GM10248 (cell line): ENCODE measurements at regions not wholly inside any gene's neighbourhood (a gene's known extent, or its start where the extent isn't known, plus 50 kb on each side); places are given as distances from the start of the nearest gene placed in this dataset.

Source experiments
- CTCF ChIA-PET: fragments of 300-600 bp; sonication (Branson Sonifier 250); formaldehyde crosslinking; extraction: SDS; loops from one replicate; lab custom pipeline; 2021; ENCODE audit warnings: antibody characterized with exemption; lab: Yijun Ruan, JAX
- POLR2A ChIA-PET: fragments of 350-650 bp; sonication (Branson Sonifier 250); formaldehyde crosslinking; extraction: SDS; loops from one replicate; lab custom pipeline; 2020; ENCODE audit warnings: antibody characterized with exemption; lab: Yijun Ruan, JAX
- DNase-seq: peaks from one replicate; pipeline ENCODE4 v3.0.0; 2012; ENCODE audit errors: extremely low spot score
- TF ChIP-seq, protein P1 (sequence below): IDR thresholded peaks from 2 replicates; pipeline ENCODE4 v1.5.1; 2012; ENCODE audit warnings: mild to moderate bottlenecking, low read depth; ENCODE audit errors: extremely low read depth, missing control alignments, control extremely low read depth

DNA sequence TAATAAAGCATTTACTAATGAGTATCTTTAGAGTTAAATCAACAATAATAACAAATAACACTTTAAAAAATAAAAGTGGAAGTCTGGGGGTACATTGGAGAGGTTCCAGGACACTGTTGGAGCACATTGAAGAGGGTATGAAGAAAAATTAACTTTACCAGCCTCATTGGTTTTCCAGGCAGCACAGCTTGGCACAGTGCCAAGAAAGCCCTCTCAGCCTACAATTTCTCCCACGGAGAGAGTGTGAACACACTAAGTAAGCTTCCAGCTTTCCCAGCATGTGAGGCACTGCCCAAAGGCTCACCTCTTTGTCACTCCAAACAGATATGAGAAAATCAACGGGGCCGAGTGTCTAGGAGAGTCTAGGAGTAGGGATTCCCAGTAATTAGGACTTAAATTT lies 1912.8 kb upstream of the NUDT12 start:
- CTCF ChIA-PET: no interaction called here
- POLR2A ChIA-PET: no interaction called here
- TF ChIP-seq, protein P1, sequence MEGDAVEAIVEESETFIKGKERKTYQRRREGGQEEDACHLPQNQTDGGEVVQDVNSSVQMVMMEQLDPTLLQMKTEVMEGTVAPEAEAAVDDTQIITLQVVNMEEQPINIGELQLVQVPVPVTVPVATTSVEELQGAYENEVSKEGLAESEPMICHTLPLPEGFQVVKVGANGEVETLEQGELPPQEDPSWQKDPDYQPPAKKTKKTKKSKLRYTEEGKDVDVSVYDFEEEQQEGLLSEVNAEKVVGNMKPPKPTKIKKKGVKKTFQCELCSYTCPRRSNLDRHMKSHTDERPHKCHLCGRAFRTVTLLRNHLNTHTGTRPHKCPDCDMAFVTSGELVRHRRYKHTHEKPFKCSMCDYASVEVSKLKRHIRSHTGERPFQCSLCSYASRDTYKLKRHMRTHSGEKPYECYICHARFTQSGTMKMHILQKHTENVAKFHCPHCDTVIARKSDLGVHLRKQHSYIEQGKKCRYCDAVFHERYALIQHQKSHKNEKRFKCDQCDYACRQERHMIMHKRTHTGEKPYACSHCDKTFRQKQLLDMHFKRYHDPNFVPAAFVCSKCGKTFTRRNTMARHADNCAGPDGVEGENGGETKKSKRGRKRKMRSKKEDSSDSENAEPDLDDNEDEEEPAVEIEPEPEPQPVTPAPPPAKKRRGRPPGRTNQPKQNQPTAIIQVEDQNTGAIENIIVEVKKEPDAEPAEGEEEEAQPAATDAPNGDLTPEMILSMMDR: no peak
- no peak for DNase-seq

DNA sequence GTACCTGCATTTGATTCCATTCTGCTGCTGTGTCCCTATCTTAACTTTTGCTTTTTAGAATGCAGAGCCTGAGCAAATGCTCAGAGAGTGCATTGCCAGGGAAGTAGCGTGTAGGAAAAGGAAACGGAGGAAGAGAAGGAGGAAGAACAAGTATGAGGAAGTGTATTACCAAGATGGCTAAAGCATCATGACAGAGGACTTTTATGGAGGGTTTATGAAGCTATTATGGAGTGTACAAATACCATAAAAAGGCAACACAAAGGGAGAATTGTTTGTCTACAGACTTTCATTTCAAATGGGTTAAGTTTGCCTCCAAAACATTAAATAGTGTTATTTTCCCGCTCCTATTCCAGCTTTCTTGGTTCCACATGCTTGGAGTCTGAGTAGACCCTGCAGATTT lies 1899.8 kb upstream of the NUDT12 start:
- DNase-seq: no peak
- TF ChIP-seq, protein P1: no peak
- ChIA-PET CTCF (interaction anchor here (1.0 kb wide), 1 partner anchor 11 kb away, joined by 3 read pairs; no protein-coding TSS in a partner anchor), POLR2A (no interaction called here)

DNA sequence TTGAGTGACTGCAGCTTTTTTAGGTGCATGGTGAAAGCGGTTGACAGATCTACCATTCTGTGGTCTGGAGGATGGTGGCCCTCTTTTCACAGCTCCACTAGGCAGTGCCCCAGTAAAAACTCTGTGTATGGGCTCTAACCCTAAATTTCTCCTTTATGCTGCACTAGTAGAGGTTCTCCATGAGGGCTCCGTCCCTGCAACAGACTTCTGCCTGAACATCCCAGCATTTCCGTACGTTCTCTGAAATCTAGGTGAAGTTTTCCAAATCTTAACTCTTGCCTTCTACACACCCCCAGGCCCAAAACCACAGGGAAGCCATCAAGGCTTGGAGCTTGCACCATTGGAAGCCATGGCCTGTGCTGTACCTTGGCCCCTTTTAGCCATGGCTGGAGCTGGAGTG lies 1898.1 kb upstream of the NUDT12 start:
- CTCF ChIA-PET: no interaction called here
- DNase-seq: no peak
- TF ChIP-seq, protein P1: no peak
- POLR2A ChIA-PET: no interaction called here

DNA sequence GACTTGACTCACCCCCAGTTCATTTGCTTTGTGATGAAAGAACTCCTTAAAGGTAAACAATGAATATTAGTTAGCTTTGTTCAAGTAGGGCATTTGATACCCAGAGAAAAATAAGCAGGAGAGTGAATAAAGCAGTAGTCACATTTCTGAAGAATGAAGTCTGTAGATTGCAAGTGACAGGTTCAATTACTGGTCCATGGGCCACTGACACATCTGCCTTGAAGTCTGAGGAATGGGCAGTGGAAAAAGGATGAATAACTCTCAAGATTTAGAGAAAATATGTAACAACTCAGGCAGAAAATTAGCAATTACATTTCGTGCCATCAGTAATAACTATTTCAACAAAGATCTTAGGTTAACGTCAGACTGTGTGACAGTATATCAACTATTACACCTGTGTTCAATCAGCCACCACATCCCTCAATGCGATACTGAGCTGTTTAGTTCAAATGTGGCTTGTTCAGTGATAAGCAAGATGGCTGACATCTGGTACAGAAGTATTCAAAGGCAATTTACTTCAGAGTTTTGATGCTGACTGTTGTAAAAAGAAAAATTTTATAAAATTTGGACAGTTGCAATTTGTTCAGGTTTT lies 1890.7 kb upstream of the NUDT12 start:
- ChIA-PET CTCF (no interaction called here), POLR2A (no interaction called here)
- no peak for DNase-seq
- TF ChIP-seq, protein P1: no peak

DNA sequence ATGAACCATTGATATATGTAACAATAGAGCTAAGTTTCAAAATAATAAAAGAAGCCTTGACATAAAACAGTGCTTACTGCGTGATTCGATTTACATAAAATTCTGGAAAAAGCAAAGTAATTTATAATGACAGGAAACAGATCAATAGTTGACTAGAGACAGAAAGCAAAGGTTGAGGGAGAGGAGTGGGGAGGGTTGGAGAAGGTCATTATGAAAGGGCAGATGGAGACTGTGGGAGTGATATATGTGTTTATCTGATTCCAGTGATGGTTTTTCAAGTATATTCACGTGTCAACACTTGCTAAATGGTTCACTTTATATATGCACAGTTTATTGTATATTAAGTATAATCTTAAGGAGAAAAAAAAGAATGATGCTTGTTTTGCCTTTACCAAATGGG lies 1885.7 kb upstream of the NUDT12 start:
- ChIA-PET POLR2A (no interaction called here), CTCF (interaction anchor here (0.9 kb wide), 1 partner anchor 8 kb away, joined by 3 read pairs; no protein-coding TSS in a partner anchor)
- no peak for DNase-seq
- TF ChIP-seq, protein P1: no peak

DNA sequence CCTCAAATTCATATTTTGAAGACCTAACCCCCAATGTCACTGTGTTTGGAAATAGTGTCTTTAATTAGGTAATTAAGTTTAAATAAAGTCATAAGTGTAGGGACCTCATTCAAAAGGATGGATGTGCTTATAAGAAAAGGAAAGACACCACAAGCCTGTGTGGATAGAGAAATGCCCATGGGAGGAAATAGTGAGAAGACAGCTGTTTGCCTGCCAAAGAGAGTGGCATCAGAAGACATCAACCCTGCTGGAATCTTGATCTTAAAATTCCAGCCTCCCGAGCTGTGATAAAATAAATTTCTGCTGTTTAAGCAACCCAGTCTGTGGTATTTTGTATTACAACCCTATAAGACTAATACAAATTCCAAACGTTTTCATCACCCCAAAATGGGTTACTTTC lies 1867.9 kb upstream of the NUDT12 start:
- ChIA-PET POLR2A (no interaction called here), CTCF (no interaction called here)
- no peak for DNase-seq
- TF ChIP-seq, protein P1: no peak
